GM21381 (cell line): ENCODE measurements at regions not wholly inside any gene's neighbourhood (a gene's known extent, or its start where the extent isn't known, plus 50 kb on each side); places are given as distances from the start of the nearest gene placed in this dataset.

Experiments used
- ATAC-seq: cut with Tn5 transposase; IDR thresholded peaks from one replicate; pipeline ENCODE4 v1.9.1; 2021; ENCODE audit warnings: mild to moderate bottlenecking, moderate library complexity; ENCODE audit not compliant: unreplicated experiment

DNA sequence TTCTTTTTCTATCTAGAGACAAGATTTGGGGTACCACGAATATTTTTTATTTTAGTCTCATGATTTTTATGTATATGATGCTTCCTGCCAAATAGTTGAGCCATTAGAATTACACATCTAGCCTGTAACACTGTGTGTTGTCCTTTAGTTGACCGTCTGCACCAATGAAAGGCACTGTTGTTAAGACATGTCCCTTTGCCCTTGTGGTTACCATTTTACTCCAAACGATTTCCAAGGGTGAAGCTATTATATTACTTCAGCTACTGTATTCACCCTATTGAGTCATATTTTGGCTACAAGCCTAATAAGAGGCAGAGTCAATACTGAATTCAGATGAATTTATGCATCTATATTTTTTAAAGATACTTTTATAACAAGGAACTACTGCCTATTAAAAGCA lies 207.6 kb downstream of the CETN3 start:
- ATAC-seq = no peak

DNA sequence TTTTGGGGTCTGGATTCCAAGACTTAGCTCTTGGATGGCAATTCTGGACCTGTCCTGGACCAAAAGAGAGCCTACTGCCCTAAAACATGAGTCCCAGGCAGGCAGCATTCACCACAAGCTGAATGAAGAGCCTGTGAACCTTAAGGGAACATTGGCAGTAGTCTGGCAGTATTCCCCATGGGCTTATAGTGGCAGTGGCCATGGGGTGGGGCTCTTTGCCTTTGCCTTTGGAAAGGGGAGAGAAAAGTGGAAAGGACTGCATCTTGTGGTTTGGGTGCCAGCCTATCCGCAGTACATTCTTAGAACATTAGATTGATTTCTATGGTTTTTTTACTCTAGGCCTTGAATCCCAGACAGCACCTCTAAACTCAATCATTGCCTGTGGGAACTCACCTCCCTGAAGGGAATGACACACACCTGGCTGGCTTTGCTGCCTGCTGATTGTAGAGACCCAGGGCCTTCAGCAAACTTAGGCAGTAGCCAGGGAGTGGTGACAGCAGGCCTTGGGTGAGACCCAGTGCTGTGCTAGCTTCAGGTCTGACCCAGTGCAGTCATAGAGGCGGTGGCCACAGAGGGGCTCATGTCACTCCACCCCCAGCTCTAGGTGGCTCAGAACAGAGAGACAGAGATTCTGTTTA lies 216.3 kb downstream of the CETN3 start:
- no peak for ATAC-seq

DNA sequence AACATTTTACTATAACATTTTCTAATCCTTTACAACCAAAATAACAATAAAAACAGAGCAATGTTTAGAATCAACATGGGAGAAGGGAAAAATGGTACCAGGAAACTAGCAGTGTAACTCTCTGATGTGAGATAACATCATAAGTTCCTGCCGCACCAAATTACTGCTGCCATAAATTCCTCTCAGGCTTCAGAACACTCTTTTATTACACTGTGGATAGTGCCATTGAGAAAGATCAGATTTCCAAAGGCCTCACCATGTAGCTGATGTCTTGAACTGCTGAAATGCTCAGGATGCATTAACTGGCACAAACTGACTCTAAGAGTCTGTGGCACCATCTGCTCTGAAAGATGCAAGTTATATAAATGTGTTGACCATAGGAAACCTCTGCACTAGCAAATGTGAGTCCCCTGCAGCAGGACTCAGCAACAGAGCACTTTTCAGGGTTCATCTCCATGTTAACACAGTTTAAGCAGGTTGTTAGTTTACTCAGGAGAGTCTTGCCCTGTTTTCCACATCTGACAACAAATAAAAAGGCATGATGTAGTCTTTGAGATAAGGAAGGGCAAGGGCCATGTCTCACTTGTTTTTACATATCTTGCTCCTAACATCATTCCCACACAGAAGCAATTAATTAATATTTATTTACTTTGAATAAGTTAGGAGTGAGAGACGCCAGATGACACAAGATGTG lies 218.1 kb downstream of the CETN3 start:
- no peak for ATAC-seq

DNA sequence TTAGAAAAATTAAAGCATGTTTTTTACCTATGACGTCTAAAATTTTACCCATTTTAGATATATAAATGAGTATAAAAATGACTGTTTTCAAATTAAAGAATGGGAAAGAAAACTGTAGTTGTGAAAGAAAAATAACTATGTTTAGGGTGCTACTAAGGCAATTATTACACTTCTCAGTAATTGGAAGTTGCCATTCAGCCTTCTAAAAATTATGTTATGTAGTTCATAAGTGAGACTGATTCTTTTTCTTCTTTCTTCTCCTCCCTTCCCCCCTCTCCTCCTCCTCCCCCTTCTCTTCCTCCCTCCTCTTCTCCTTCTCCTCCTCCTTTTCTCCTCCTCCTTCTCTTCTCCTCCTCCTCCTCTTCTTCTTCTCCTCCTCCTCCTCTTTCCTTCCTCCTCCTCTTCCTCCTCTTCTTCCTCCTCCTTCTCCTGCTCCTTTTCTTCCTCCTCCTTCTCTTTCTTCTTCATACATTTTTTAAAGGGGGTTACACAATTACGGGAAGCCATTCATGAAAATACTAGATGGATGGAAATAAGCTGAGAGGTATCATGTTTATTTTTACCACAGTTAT lies 223.6 kb downstream of the CETN3 start:
- no peak for ATAC-seq

- ATAC-seq = no peak
These were observed 224.8 kb downstream of the CETN3 start for GRCh38 chr5:90184764-90185163.

GRCh38 chr5:90182726-90183125 lies 226.8 kb downstream of the CETN3 start:
- no peak for ATAC-seq

DNA sequence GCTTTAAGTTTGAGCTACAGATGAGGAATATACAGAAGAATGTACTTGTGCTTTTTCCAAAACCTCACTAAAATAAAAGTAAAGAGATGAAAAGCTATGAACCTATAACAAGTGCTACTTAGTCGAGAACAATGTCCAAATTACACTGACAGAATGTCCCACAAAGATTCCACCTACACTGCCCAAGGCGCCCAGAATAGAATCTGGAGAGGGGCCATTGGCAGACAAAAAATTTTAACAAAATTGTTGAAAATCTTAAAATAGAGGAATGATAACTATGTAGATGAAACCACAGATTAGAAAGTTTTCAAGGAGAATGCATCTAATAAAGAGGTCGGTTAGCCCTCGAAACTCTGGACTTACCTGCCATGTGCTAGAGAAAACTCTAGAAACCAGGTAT lies 235.3 kb downstream of the CETN3 start:
- ATAC-seq = no peak

GRCh38 chr5:90173299-90174030 lies 236.1 kb downstream of the CETN3 start:
- ATAC-seq = no peak

DNA sequence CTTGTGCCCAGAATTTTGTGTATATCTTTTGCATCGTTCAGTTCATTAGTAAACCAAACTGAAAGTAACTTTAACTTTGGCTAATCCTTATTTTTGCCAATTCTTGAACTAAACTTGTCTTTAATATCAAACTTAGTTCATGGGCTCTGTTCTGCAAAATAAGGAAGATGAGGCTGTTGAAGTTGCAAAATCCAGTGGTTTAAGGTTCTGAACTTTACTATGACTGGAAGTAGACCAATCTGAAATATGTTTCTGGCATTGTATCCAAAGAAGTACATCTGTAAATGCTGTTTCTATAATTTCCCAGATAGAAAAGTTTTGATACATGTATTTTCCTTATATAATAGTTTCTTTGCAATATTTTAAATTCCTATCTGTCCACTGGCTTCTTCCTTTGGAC lies 238.1 kb downstream of the CETN3 start:
- no peak for ATAC-seq

- ATAC-seq = no peak
These were observed 239.3 kb downstream of the CETN3 start for GRCh38 chr5:90170261-90170660.

GRCh38 chr5:90169078-90169477 lies 240.5 kb downstream of the CETN3 start:
- no peak for ATAC-seq

DNA sequence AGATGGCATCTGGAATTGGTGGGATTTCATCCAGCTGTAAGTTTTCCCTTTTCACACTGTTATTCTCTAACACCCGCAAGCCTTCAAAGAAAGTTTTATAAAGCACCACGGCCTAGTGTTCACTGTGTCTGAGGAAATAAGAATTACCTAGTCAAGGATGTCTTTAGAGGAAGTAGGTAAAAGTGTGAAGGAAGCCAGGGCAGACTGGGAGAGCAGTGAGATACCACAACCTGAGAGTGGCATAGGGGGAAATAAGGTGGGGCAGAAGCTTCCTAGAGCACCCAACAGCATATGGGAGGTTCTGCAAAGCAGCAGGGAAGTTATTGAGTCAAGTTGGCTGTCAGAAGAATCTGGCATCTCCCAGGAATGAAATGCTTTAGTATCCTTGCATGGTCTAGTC lies 241.2 kb downstream of the CETN3 start:
- ATAC-seq = no peak

DNA sequence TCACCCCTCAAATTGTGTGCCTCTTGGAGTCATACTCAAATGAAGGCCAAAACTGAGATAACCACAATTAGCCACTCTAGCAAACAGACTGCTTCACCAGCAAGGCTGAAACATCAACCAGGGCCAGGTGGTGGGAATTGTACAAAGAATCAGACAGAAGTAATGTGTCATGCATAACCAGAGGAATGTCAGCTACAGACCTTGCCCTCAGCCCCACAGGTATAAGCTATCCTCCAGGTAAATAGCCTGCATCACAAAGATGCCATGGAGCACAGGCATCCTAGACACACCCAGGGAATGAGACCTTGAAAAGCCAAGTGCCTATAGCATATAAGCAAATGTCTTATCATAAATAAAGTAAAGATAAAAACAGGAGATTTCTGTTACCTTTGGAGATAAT lies 242.7 kb downstream of the CETN3 start:
- ATAC-seq = no peak

DNA sequence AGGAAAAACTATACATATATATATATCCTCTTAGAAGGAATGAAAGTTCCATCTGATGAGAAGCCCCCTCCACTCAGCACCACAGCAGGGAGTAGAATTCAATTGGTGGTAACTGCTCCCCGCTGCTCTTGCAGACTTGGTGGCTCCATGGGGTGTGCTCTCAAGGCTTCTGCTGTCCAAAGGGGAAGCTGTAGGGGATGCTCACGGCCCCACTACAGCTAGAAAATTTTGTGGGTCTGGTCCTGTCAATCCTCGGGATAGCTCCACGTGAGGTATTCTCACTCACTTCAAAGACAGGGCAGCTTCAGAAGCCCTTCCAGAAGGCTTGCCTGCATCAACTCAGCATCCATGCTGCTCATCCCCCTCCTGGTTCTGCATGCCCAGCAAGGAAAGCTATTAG lies 247.2 kb downstream of the CETN3 start:
- ATAC-seq = no peak

DNA sequence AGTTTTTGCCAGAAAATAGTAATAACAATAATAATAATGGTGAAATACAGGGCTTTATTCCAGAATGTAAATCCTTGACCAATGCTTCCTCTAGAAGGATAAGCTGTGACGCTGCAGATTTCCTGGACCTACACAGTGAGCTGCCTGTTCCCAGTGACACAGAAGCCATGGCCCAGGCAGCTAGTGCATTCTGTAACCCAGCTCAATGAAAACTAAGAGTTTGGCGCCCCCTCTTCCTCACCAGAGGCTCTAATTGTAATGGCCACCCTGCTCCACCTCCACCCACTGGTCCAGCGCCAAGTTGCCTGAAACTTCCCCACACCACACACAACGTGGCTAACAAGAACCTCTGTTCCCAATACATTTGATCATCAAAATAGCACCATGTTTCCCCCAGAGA lies 248.1 kb downstream of the CETN3 start:
- ATAC-seq = peak; percentile 64

DNA sequence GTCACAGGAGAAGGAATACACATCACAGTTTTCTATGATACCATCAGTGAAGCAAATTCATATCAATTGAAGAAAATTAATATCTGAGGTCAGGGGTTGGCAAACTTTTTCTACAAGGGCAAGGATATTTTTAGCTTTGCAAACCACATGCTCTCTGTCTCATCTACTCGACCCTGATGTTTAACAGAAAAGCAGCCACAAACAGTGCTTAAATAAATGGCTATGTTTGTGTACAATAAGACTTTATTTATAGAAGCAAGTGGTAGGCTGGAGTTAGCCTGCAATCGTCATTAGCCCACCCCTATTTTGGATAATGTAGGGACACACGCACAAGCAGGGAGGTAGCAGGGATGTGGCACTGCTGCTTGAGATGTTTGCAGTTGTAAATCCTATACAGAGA lies 251.4 kb downstream of the CETN3 start:
- ATAC-seq = no peak

DNA sequence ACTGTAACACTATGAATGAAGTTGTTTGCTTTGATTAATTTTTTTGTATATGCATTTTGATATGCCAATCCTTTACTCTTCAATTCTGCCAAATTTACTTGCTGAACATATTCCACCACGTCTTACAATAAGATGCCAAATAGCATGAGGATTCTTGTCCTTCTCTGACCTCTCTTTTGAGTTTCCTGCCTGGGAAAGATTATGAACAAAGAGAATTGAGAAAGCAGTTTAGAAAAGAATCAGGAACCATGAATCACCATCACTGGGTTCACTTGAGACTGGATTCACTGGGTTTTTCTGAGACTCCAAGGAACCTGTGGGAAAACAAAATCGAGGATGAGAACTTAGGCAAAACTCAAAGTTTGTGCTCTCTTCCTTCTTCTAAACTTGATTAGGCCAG lies 256.5 kb downstream of the CETN3 start:
- ATAC-seq = no peak

GRCh38 chr5:90144625-90145327 lies 264.8 kb downstream of the CETN3 start:
- no peak for ATAC-seq

DNA sequence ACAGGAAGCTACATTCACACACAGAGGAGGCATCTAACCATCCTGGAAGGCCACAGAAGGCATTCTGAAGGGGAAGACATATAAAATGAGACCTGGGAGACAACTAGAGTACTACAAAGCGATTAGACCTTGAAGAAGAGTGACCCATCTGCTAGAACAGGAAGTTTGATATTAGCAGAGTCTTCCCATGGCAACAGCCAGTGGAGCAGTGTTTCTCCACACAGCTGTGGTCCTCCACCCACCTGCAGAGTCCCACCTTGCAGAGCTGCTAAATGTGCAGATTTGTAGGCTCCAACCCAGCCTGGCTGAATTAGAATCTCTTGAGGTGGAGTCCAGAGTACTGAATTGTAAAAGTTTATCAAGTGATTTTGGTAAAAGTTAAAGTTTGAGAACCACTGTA lies 267.0 kb downstream of the CETN3 start:
- no peak for ATAC-seq

DNA sequence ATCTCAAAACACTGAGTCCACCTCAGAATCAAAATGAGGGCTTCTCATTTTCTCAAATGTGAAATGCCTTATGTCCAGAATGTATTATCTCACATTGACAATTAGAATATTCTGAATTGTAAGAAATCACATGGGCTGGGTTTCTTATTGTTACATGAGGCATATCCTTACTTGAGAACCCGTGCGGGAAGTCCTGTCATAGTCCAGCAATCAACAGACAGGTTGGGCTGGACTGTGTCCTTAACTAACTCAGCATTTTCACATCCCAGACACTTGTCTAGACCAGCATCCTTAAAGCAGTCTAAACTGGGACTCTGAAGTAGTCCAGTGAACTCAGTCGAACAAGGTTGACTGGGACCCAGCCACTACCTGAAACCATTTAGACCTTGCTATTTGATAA lies 267.6 kb downstream of the CETN3 start:
- no peak for ATAC-seq

DNA sequence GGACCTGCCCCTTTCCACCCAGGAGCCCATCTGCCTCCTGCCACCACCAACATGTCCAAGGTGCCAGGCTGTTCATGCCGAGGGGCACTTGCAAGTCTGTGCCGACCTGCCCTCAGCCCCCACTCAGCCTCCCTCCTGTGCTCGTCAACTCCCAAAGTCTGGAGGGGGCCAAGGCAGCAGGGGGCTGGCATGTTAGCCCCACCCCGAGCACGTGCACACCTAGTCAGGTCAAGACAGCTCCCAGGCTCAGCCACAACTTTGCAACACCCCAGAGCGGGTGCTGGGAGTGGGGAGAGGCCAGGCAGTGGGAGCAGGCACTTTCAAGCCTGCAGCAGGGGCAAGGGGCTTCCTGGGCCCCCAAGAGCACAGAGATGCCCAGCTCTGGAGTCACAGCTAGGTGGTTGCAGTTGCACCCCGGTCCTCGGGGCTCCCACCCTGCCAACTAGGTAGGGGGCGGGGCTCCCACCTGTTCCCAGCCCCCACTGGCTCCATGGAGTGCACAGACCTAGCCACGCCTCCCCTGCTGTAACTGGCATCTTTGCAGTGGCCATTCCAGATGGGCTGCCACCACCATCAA lies 272.5 kb downstream of the CETN3 start:
- no peak for ATAC-seq
